ENCODE measurements at regions not wholly inside any gene's neighbourhood (a gene's known extent, or its start where the extent isn't known, plus 50 kb on each side); places are given as distances from the start of the nearest gene placed in this dataset.
A peak's percentile ranks its signal among the peaks of the same experiment; 100 is the strongest.
"Not testable (repeated sequence)": the region's sequence is repeated elsewhere in the genome, so short reads cannot be mapped to it uniquely, and the experiment has no call there.

DNA sequence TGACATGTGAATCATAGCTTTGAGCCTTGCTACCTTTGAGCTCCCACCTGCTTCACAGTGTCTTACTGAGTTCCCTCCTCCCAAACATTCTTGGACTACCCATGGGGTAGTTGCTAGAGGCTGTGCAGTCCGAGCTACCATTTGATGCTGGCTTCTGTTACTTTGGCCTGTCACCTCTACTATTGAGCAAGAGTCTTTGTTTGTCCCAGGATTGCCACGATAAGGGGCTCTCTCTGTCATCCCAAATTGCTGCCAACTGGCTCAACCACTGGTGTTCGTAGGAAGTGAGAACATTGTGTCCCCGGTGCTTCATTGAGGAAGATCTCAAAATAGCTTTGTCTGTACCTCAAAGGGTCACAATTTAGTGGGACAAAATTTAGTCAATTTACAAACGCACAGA is 59.1 kb upstream of the PAX8 start:
- H3K27ac ChIP-seq (ENCODE audit: low read length) = peak overlapping the region; percentile 86
- H3K27me3 ChIP-seq (ENCODE audit: control insufficient read depth, insufficient read depth) = no peaks in the 10 kb centered on the region
- WGBS = 26% methylated on average over 5 of the region's 5 CpGs
- peaks cover 12% of the 10 kb centered on the region for H3K4me1 ChIP-seq (ENCODE audit: control insufficient read depth, insufficient read depth, low read length)
- DNase-seq (peak in 2 of 3 donors; percentile 68), ATAC-seq (peak; percentile 74 to 81)
- H3K4me3 ChIP-seq (ENCODE audit: low read length) = no peak overlapping the region
- no peaks in the 10 kb centered on the region for H3K9me3 ChIP-seq (ENCODE audit: control insufficient read depth, low read length)
- intact Hi-C loops (cut with DNase I) = no loop called here

DNA sequence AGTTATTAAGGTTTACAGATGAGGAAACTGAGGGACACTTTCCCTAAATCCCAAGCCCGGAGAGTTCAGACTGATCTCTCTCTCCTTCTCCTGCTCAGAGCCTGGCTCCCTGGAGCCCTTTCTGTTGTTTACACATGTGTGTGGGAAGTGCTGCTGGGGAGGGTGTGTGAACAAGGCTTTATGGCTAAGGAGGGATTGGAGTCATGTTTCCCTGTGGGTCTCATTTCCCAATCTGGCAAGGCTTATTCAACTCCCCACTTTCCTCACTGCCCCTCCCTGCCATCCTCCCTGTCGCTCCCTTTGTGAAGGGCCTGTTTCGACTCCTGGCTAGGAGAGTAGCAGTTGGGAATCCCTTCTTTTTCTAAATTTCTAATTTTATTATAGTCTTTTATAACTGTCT is 57.3 kb upstream of the PAX8 start:
- H3K4me1 ChIP-seq (ENCODE audit: control insufficient read depth, insufficient read depth, low read length) = peaks cover 12% of the 10 kb centered on the region
- 45% methylated on average over 3 of the region's 3 CpGs for WGBS
- H3K27me3 ChIP-seq (ENCODE audit: control insufficient read depth, insufficient read depth); H3K27ac ChIP-seq (ENCODE audit: low read length); intact Hi-C loops (cut with DNase I); H3K4me3 ChIP-seq (ENCODE audit: low read length); H3K9me3 ChIP-seq (ENCODE audit: control insufficient read depth, low read length): not testable (repeated sequence)
- ATAC-seq = peak; percentile 56 to 68
- DNase-seq = peak in 2 of 3 donors; percentile 38 to 51

DNA sequence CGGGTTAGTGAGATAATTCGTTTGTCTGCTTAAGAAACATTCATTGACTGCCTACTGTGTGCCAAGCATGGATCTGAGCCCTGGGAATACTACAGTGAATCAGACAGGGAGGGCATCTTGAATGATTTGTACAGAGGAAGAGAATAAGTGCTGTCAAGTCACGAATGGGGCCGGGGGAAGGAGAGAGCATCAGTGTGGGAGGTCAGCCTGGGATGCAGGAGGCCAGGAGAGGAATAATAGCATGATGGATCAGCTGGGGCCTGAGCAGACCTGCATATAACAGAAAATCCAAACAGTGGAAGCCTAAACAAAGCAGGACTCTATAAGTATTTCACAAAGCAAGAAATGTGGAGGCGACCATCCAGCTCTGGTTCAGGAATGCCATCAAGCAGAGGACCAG is 55.4 kb upstream of the PAX8 start:
- Histone ChIP-seq H3K27ac (ENCODE audit: low read length) (no peak overlapping the region), H3K27me3 (ENCODE audit: control insufficient read depth, insufficient read depth) (no peaks in the 10 kb centered on the region), H3K4me3 (ENCODE audit: low read length) (no peak overlapping the region), H3K9me3 (ENCODE audit: control insufficient read depth, low read length) (no peaks in the 10 kb centered on the region), H3K4me1 (ENCODE audit: control insufficient read depth, insufficient read depth, low read length) (peaks cover 12% of the 10 kb centered on the region)
- ATAC-seq = no peak
- intact Hi-C loops (cut with DNase I) = no loop called here
- 50% methylated on average over 5 of the region's 5 CpGs for WGBS
- DNase-seq = no peak

DNA sequence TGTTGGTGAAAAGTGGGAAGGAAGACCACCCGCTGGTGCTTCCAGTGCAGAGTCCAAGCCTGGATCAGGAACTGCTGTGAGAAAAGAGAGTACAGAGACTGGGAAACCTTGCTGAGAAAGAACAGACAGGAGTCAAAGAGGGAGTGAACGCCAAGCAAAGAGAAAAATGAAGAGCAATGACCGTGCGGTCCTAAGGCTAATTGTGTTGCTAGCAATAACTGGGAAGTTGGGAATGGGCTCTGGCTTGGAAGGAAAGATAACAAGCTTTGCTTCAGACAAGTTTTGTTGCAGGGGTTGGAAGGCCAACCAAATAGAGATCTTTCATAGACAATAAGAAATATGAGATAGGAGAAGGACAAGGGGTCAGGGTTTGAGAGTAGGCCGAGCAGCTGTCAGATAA is 55.0 kb upstream of the PAX8 start:
- H3K4me3 ChIP-seq (ENCODE audit: low read length); ATAC-seq; H3K27ac ChIP-seq (ENCODE audit: low read length); H3K27me3 ChIP-seq (ENCODE audit: control insufficient read depth, insufficient read depth); H3K9me3 ChIP-seq (ENCODE audit: control insufficient read depth, low read length); intact Hi-C loops (cut with DNase I); DNase-seq: not testable (repeated sequence)
- WGBS = 49% methylated on average over 5 of the region's 5 CpGs
- peaks cover 11% of the 10 kb centered on the region for H3K4me1 ChIP-seq (ENCODE audit: control insufficient read depth, insufficient read depth, low read length)

DNA sequence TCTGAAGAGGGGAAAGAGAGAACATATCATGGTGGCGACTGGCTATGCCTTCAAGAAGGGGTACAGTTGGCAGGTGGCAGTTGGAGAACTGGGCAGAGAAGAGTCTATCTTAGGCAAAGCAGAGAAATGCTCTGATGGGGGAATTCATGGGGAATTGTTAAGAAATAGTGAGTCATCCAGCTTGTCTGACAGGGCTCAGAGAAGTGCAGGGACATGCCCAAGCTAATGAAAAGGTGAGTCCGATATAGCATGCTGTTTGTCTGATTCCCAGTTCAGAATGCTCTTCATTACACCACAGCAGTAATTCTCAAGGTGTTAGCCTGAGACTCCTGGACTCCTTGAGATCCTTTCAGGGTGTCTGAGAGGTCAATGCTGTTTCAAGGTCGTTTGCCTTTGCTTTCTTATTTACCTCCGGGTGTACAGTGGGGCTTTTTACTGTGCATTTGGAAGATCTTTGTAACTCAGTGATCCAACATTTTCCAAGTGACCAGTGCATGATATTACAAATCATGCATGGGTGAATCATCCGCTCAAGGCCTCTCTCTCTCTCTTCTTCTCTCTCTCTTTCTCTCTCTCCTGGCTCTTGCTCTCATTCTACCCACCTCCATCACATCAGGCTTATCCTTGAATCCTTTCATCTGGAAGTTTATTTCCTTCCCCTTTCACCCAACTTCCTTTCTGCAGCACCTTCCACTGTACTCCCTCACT is 51.5 kb upstream of the PAX8 start:
- H3K4me3 ChIP-seq (ENCODE audit: low read length); H3K9me3 ChIP-seq (ENCODE audit: control insufficient read depth, low read length); H3K27ac ChIP-seq (ENCODE audit: low read length); DNase-seq; H3K27me3 ChIP-seq (ENCODE audit: control insufficient read depth, insufficient read depth); H3K4me1 ChIP-seq (ENCODE audit: control insufficient read depth, insufficient read depth, low read length); intact Hi-C loops (cut with DNase I); ATAC-seq: not testable (repeated sequence)
- 91% methylated on average over 4 of the region's 5 CpGs for WGBS

DNA sequence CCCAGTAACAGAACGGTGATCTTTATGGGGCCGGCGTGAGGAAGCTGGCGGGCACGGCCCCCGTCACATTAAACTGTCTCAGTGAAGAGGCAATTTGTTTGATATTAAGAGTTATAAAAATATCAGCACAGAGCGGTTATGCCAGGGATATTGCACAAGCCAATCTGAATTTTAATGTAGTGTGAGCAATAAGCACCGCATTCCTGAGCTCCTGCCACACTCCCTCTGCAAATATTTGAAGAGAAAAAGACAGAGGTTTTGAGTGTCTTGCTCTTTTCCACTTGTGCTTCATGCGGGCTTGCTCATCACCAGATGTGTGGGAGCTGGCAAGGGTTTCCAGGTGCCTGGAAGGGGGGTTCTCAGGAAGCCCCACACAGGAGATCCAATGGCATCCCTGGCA is 50.3 kb upstream of the PAX8 start:
- H3K4me3 ChIP-seq (ENCODE audit: low read length); DNase-seq; H3K4me1 ChIP-seq (ENCODE audit: control insufficient read depth, insufficient read depth, low read length); H3K27me3 ChIP-seq (ENCODE audit: control insufficient read depth, insufficient read depth); H3K27ac ChIP-seq (ENCODE audit: low read length); ATAC-seq; H3K9me3 ChIP-seq (ENCODE audit: control insufficient read depth, low read length); intact Hi-C loops (cut with DNase I): not testable (repeated sequence)
- 84% methylated on average over 9 of the region's 9 CpGs for WGBS

DNA sequence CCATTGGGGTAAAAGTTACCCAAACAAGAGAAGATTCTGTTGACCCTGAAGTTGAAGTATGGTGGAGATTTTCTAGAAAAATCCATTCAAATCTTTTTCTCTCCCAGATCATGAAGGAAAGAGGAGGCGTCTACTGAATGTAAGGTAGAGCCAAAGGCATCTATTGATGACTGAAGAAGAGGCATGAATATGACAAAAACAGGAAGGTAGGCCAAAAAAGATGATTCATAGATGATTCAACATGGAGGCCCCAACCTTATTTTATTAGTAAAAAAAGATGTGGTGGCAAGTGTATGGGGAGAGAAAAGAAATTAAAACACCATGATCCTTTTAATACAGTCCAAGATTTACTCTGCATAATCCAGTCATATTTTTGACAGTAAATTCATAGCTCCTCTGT is 49.9 kb upstream of the PAX8 start:
- H3K27me3 ChIP-seq (ENCODE audit: control insufficient read depth, insufficient read depth); H3K9me3 ChIP-seq (ENCODE audit: control insufficient read depth, low read length); H3K4me3 ChIP-seq (ENCODE audit: low read length); DNase-seq; H3K27ac ChIP-seq (ENCODE audit: low read length); intact Hi-C loops (cut with DNase I); ATAC-seq; H3K4me1 ChIP-seq (ENCODE audit: control insufficient read depth, insufficient read depth, low read length): not testable (repeated sequence)
- WGBS = 89% methylated on average over 1 of the region's 1 CpG

All from right cardiac atrium (tissue), 5 donors.